ENCODE measurements at regions not wholly inside any gene's neighbourhood (a gene's known extent, or its start where the extent isn't known, plus 50 kb on each side); places are given as distances from the start of the nearest gene placed in this dataset.

DNA sequence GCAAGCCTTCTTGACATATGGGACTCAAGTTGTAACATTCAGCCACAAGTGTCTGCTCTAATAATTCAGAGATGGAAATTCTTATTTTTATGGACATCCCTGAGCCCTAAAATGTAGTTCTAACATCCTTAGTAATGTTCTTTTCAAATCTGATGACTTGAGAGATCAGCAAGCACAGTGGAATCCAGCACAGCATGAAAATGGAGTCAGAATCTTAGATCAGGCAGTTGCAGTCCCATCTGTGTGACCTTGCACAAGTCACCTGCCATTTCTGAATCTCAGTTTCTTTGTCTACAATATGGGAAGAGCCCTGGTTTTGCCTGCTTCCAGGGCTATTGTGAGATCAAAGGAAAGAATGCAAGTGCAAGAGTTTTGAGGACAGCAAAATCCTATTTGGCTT, 183.9 kb upstream of the LPP start:
- H3K4me2 ChIP-seq, result no peak overlapping the region
- DNase-seq (ENCODE audit: low read depth in 1 of 2, low spot score in 1 of 2), result no peak
- ChIA-PET POLR2A (no interaction called here), CTCF (interaction anchor here (1.6 kb wide), 1 partner anchor 53 kb away, joined by 5 read pairs; no protein-coding TSS in a partner anchor)
- no peak for FAIRE-seq
- no peak for TF ChIP-seq RARB (CRISPR knock-in tag; IDR thresholded peaks at IDR 0.05)
- TF ChIP-seq, protein P1, sequence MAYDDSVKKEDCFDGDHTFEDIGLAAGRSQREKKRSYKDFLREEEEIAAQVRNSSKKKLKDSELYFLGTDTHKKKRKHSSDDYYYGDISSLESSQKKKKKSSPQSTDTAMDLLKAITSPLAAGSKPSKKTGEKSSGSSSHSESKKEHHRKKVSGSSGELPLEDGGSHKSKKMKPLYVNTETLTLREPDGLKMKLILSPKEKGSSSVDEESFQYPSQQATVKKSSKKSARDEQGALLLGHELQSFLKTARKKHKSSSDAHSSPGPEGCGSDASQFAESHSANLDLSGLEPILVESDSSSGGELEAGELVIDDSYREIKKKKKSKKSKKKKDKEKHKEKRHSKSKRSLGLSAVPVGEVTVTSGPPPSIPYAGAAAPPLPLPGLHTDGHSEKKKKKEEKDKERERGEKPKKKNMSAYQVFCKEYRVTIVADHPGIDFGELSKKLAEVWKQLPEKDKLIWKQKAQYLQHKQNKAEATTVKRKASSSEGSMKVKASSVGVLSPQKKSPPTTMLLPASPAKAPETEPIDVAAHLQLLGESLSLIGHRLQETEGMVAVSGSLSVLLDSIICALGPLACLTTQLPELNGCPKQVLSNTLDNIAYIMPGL (CRISPR knock-in tag; IDR thresholded peaks at IDR 0.05; ENCODE audit: borderline replicate concordance), result no peak
- TF ChIP-seq RCOR1 (IDR thresholded peaks at IDR 0.05; ENCODE audit: low read depth, low read length), result no peak
- TF ChIP-seq, protein P2, sequence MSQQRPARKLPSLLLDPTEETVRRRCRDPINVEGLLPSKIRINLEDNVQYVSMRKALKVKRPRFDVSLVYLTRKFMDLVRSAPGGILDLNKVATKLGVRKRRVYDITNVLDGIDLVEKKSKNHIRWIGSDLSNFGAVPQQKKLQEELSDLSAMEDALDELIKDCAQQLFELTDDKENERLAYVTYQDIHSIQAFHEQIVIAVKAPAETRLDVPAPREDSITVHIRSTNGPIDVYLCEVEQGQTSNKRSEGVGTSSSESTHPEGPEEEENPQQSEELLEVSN (IDR thresholded peaks at IDR 0.05; ENCODE audit: borderline replicate concordance, low read depth), result no peak
- no peak for TF ChIP-seq CBX2 (IDR thresholded peaks at IDR 0.05; ENCODE audit: borderline replicate concordance, low read depth)
- no peak for TF ChIP-seq HEYL (CRISPR knock-in tag; IDR thresholded peaks at IDR 0.05)
- TF ChIP-seq, protein P3, sequence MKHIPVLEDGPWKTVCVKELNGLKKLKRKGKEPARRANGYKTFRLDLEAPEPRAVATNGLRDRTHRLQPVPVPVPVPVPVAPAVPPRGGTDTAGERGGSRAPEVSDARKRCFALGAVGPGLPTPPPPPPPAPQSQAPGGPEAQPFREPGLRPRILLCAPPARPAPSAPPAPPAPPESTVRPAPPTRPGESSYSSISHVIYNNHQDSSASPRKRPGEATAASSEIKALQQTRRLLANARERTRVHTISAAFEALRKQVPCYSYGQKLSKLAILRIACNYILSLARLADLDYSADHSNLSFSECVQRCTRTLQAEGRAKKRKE (CRISPR knock-in tag; IDR thresholded peaks at IDR 0.05; ENCODE audit: low read depth), result no peak
- TF ChIP-seq, protein P4, sequence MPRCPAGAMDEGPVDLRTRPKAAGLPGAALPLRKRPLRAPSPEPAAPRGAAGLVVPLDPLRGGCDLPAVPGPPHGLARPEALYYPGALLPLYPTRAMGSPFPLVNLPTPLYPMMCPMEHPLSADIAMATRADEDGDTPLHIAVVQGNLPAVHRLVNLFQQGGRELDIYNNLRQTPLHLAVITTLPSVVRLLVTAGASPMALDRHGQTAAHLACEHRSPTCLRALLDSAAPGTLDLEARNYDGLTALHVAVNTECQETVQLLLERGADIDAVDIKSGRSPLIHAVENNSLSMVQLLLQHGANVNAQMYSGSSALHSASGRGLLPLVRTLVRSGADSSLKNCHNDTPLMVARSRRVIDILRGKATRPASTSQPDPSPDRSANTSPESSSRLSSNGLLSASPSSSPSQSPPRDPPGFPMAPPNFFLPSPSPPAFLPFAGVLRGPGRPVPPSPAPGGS (IDR thresholded peaks at IDR 0.05), result no peak
- ATAC-seq, result no peak
- H3K9me3 ChIP-seq, result no peaks in the 10 kb centered on the region
- no peak overlapping the region for H3K4me3 ChIP-seq
- H3K27ac ChIP-seq, result no peak overlapping the region; a peak in 2 of 6 replicates
- peaks cover 27% of the 10 kb centered on the region for H3K4me1 ChIP-seq

DNA sequence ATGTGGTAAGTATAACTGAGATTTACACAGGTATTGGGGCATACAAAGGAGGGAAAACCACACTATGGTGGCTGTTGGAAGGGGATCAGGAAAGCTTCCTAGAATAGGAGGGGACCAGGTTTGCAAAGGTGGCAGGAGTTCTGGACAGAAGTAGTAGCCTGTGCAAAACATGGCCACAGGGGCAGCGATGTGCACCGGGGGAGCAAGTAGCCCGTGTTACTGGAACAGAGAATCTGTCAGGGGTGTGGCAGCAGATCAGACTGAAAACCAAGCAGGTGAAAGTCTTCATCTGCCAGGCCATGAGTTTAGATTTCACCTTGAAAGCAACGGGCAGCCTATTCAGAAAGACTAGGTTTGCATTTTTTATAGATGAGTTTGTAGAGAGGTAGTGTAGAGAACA, 182.3 kb upstream of the LPP start:
- 66% methylated on average over 4 of the region's 4 CpGs for WGBS (ENCODE audit: missing lambda C conversion rate)
- FAIRE-seq, result no peak

More for the DNA sequence above, 182.3 kb upstream of the LPP start:
- Histone ChIP-seq H3K4me1 (peaks cover 27% of the 10 kb centered on the region), H3K4me2 (0 out of 3 replicates have a peak overlapping the region, but pooled peaks have one; percentile 13), H3K27ac (peak overlapping the region; percentile 45 to 53; a peak in 4 of 6 replicates), H3K9me3 (no peaks in the 10 kb centered on the region), H3K4me3 (no peak overlapping the region)
- no peak for TF ChIP-seq ZNF302 (CRISPR knock-in tag; IDR thresholded peaks at IDR 0.05)
- TF ChIP-seq MYC (IDR thresholded peaks at IDR 0.05; ENCODE audit: borderline replicate concordance, low read length), result no peak
- no peak for TF ChIP-seq RCOR1 (IDR thresholded peaks at IDR 0.05; ENCODE audit: low read depth, low read length)
- no peak for TF ChIP-seq HEYL (CRISPR knock-in tag; IDR thresholded peaks at IDR 0.05)
- no peak for TF ChIP-seq FOXS1 (CRISPR knock-in tag; IDR thresholded peaks at IDR 0.05)
- TF ChIP-seq JUN (IDR thresholded peaks at IDR 0.05), result no peak
- TF ChIP-seq KDM1A (IDR thresholded peaks at IDR 0.05; ENCODE audit: low read depth), result no peak
- no peak for TF ChIP-seq BHLHE40 (IDR thresholded peaks at IDR 0.05; ENCODE audit: low read depth, low read length)
- TF ChIP-seq ESRRA (IDR thresholded peaks at IDR 0.05; ENCODE audit: borderline replicate concordance, low read length), result no peak
- no peak for TF ChIP-seq RARB (CRISPR knock-in tag; IDR thresholded peaks at IDR 0.05)
- no peak for TF ChIP-seq HOXA7 (CRISPR knock-in tag; IDR thresholded peaks at IDR 0.05)
- TF ChIP-seq SREBF2 (IDR thresholded peaks at IDR 0.05), result no peak
- TF ChIP-seq ZFP36 (IDR thresholded peaks at IDR 0.05; ENCODE audit: borderline replicate concordance, partially characterized antibody), result no peak
- no peak for TF ChIP-seq TP53 (CRISPR knock-in tag; IDR thresholded peaks at IDR 0.05)
- no peak for TF ChIP-seq NFE2L2 (conservative IDR thresholded peaks at IDR 0.05; ENCODE audit: low read length)
- TF ChIP-seq, protein P5, sequence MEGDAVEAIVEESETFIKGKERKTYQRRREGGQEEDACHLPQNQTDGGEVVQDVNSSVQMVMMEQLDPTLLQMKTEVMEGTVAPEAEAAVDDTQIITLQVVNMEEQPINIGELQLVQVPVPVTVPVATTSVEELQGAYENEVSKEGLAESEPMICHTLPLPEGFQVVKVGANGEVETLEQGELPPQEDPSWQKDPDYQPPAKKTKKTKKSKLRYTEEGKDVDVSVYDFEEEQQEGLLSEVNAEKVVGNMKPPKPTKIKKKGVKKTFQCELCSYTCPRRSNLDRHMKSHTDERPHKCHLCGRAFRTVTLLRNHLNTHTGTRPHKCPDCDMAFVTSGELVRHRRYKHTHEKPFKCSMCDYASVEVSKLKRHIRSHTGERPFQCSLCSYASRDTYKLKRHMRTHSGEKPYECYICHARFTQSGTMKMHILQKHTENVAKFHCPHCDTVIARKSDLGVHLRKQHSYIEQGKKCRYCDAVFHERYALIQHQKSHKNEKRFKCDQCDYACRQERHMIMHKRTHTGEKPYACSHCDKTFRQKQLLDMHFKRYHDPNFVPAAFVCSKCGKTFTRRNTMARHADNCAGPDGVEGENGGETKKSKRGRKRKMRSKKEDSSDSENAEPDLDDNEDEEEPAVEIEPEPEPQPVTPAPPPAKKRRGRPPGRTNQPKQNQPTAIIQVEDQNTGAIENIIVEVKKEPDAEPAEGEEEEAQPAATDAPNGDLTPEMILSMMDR (IDR thresholded peaks at IDR 0.05), result no peak
- TF ChIP-seq FOSB (CRISPR knock-in tag; IDR thresholded peaks at IDR 0.05), result no peak
- DNase-seq (ENCODE audit: low read depth in 1 of 2, low spot score in 1 of 2) (no peak), ATAC-seq (peak in 1 of 2 experiments; percentile 72; a peak in 3 of 6 replicates)
- ChIA-PET CTCF (interaction anchor here (0.5 to 1.0 kb wide), 2 partner anchors 10 to 524 kb away, joined by 3 read pairs; no protein-coding TSS in a partner anchor), POLR2A (no interaction called here)

Measured in A549 (cell line).